PC-3 (cell line): ENCODE measurements at regions not wholly inside any gene's neighbourhood (a gene's known extent, or its start where the extent isn't known, plus 50 kb on each side); places are given as distances from the start of the nearest gene placed in this dataset.
"Not testable (repeated sequence)": the region's sequence is repeated elsewhere in the genome, so short reads cannot be mapped to it uniquely, and the experiment has no call there.

Source experiments
- ATAC-seq: fragments of 200-7000 bp; cut with Tn5 transposase; 2 replicates; pipeline ENCODE4 v1.9.1; 2020; ENCODE audit warnings: mild to moderate bottlenecking, moderate library complexity
- BruUV-seq: library from RNA; stranded (reverse); fragments of 400-500 nt; replicated peaks from 2 replicates; lab custom pipeline; 2021; lab: Mats Ljungman, UMichigan
- CTCF ChIA-PET: fragments of 300-600 bp; sonication (Branson Sonifier 250); formaldehyde crosslinking; loops from one replicate; lab custom pipeline; 2022; ENCODE audit warnings: antibody characterized with exemption; lab: Charles Lee
- POLR2A ChIA-PET: fragments of 300-600 bp; sonication (Branson Sonifier 250); formaldehyde crosslinking; loops from one replicate; lab custom pipeline; 2022; ENCODE audit warnings: antibody characterized with exemption; ENCODE audit not compliant: unreplicated experiment; lab: Charles Lee
- DNase-seq: peaks from one replicate; pipeline ENCODE4 v3.0.0-alpha.2; 2015
- H2AFZ ChIP-seq: fragments of 300-600 bp; sonication (generic); 2 replicates; pipeline ENCODE4 v1.6.0; 2016; ENCODE audit warnings: antibody characterized with exemption, low read length
- H3F3A ChIP-seq: fragments of 300-600 bp; sonication (generic); one replicate; pipeline ENCODE4 v1.6.0; 2017; ENCODE audit warnings: antibody characterized with exemption, low read length, control low read depth, mild to moderate bottlenecking; ENCODE audit not compliant: unreplicated experiment
- H3K27ac ChIP-seq: fragments of 300-600 bp; sonication (generic); 2 replicates; pipeline ENCODE4 v1.5.1; 2016; ENCODE audit warnings: mild to moderate bottlenecking, low read length
- H3K27me3 ChIP-seq: fragments of 300-600 bp; sonication (generic); 2 replicates; pipeline ENCODE4 v1.6.1; 2016; ENCODE audit warnings: low read length, mixed read lengths
- H3K36me3 ChIP-seq: fragments of 300-600 bp; sonication (generic); 2 replicates; pipeline ENCODE4 v1.6.1; 2016; ENCODE audit warnings: low read depth, mixed run types, low read length, mixed read lengths
- H3K4me1 ChIP-seq: fragments of 300-600 bp; sonication (generic); 2 replicates; pipeline ENCODE4 v1.5.1; 2016; ENCODE audit warnings: low read length; ENCODE audit not compliant: insufficient read depth
- H3K4me2 ChIP-seq: fragments of 300-600 bp; sonication (generic); 2 replicates; pipeline ENCODE4 v1.6.0; 2016; ENCODE audit warnings: low read length
- H3K4me3 ChIP-seq: fragments of 300-600 bp; sonication (generic); 2 replicates; pipeline ENCODE4 v1.5.1; 2016; ENCODE audit warnings: mild to moderate bottlenecking, low read length, mixed read lengths
- H3K79me2 ChIP-seq: fragments of 300-600 bp; sonication (generic); 2 replicates; pipeline ENCODE4 v1.6.1; 2017; ENCODE audit warnings: low read length, mixed read lengths
- H3K9ac ChIP-seq: fragments of 300-600 bp; sonication (generic); 2 replicates; pipeline ENCODE4 v1.6.0; 2016; ENCODE audit warnings: mild to moderate bottlenecking, low read length
- H3K9me2 ChIP-seq: fragments of 300-600 bp; sonication (generic); replicated peaks from 2 replicates; pipeline ENCODE4 v1.6.1; 2016; ENCODE audit warnings: mixed run types, low read length, mixed read lengths
- H3K9me3 ChIP-seq: fragments of 300-600 bp; sonication (generic); 2 replicates; pipeline ENCODE4 v1.6.1; 2016; ENCODE audit warnings: low read length, mixed read lengths
- H4K20me1 ChIP-seq: fragments of 300-600 bp; sonication (generic); 2 replicates; pipeline ENCODE4 v1.6.1; 2016; ENCODE audit warnings: low read length, mixed read lengths
- CTCF ChIP-seq: fragments of 300-600 bp; sonication (generic); conservative IDR thresholded peaks from 2 replicates; pipeline ENCODE4 v1.5.1; 2017; ENCODE audit warnings: antibody characterized with exemption, low read depth, mild to moderate bottlenecking, low read length
- EZH2 ChIP-seq: fragments of 300-600 bp; sonication (generic); IDR thresholded peaks from one replicate; pipeline ENCODE4 v1.6.1; 2017; ENCODE audit warnings: antibody characterized with exemption, mild to moderate bottlenecking, low read length; ENCODE audit not compliant: unreplicated experiment
- EZH2phosphoT487 ChIP-seq: fragments of 300-600 bp; sonication (generic); IDR thresholded peaks from 2 replicates; pipeline ENCODE4 v1.6.1; 2018; ENCODE audit warnings: mild to moderate bottlenecking, antibody characterized with exemption, low read length, borderline replicate concordance
- intact Hi-C: fragments of 100-400 bp; cut with micrococcal nuclease; formaldehyde crosslinking; loops from 2 replicates; pipeline ENCODE4 v1.9.0; 2023

DNA sequence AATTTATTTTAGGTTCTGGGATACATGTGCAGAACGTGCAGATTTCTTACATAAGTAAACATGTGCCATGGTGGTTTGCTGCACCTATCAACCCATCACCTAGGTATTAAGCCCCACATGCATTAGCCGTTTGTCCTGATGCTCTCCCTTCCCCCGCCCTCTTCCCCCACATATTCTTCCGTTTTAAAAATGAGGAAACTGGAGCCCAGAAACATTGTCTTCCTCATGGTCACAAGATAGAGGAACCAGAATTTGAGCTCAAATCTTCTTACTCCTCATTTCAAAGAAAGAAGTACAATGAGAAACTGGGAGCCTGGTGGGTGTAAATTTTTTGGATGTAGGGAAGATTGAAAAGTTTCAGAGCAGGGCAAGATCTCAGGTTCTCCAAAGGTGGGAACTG, 56.1 kb upstream of the USP3 start:
- Histone ChIP-seq H3K4me2 (no peak overlapping the region), H3K9me3 (no peaks in the 10 kb centered on the region), H3K79me2 (no peaks in the 10 kb centered on the region), H3K4me1 (peaks cover 7% of the 10 kb centered on the region), H3K27ac (no peak overlapping the region), H3K9me2 (no peaks in the 10 kb centered on the region), H3K36me3 (no peaks in the 10 kb centered on the region), H3K9ac (no peak overlapping the region), H4K20me1 (no peaks in the 10 kb centered on the region), H3K27me3 (no peaks in the 10 kb centered on the region), H2AFZ (no peak overlapping the region), H3K4me3 (no peak overlapping the region), H3F3A (no peaks in the 10 kb centered on the region)
- no peak for ATAC-seq
- ChIA-PET POLR2A (no interaction called here), CTCF (no interaction called here)
- TF ChIP-seq EZH2, result no peak
- no peak for TF ChIP-seq EZH2phosphoT487
- no peak for TF ChIP-seq CTCF
- intact Hi-C loops, result no loop called here
- no TSS peak for BruUV-seq
- no peak for DNase-seq

DNA sequence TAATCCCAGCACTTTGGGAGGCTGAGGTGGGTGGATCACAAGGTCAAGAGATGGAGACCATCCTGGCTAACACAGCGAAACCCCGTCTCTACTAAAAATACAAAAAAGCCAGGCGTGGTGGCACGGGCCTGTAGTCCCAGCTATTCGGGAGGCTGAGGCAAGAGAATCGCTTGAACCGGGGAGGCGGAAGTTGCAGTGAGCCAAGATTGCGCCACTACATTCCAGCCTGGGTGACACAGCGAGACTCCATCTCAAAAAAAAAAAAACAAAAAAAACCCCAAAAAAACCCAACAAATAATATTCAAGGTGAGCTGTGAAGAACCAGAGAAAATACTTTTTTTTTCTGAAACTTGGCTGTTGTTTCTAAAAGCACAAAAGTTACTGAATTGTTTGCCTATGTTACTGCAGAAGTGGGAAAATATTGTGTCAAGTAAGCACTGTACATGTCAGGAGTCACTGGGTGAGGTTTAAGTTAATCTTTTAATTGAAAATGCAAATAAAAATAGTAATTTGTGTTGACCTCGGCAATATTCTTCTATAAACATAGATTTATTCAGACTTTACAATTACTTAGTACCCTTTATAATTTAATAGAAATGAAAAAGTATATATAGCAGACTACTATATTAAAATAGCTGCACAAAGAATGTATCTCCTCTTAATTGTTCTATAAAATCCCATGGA, 55.4 kb upstream of the USP3 start:
- POLR2A ChIA-PET, result not testable (repeated sequence)

DNA sequence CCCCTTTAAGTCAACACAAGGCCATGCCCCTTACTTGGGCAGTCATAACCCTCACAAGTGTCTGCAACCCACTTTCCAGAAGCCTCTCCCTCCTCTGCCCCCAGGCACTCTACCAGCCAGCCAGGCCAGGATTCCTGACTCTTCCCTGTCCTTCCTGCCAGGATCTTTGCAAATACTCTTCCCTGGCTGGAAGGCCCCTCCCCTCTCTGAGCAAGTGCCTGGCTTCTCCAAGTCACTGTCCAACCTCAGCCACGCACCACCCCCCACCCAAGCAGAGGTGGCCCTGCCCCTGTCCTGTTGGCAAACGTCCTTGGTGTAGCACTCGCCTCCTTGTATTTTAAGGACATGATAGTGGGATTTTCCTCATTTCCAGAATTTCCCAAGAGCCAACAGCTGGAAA, 54.7 kb upstream of the USP3 start:
- Histone ChIP-seq H3K4me1 (peaks cover 7% of the 10 kb centered on the region), H3K9me2 (no peaks in the 10 kb centered on the region), H3K27ac (no peak overlapping the region), H3K4me2 (no peak overlapping the region), H3K9me3 (no peaks in the 10 kb centered on the region), H3K36me3 (no peaks in the 10 kb centered on the region), H3F3A (no peaks in the 10 kb centered on the region), H2AFZ (no peak overlapping the region), H3K79me2 (no peaks in the 10 kb centered on the region), H3K4me3 (no peak overlapping the region), H3K27me3 (no peaks in the 10 kb centered on the region), H3K9ac (no peak overlapping the region), H4K20me1 (no peaks in the 10 kb centered on the region)
- POLR2A ChIA-PET, result no interaction called here
- no TSS peak for BruUV-seq
- intact Hi-C loops, result no loop called here
- ATAC-seq, result peak; percentile 85; the same call in 1 of the 2 replicates
- peak; percentile 46 for DNase-seq
- TF ChIP-seq EZH2 (no peak), CTCF (no peak), EZH2phosphoT487 (no peak)
- CTCF ChIA-PET, result no interaction called here

More for the DNA sequence above, 55.4 kb upstream of the USP3 start:
- BruUV-seq, H3K27ac ChIP-seq, H3K4me1 ChIP-seq, H2AFZ ChIP-seq, H4K20me1 ChIP-seq, ATAC-seq, CTCF ChIA-PET, H3K4me2 ChIP-seq, H3F3A ChIP-seq, H3K36me3 ChIP-seq, intact Hi-C loops, H3K9me2 ChIP-seq, H3K79me2 ChIP-seq, H3K9ac ChIP-seq, DNase-seq, H3K4me3 ChIP-seq, H3K27me3 ChIP-seq, H3K9me3 ChIP-seq: not testable (repeated sequence)
